GM18499 (cell line): ENCODE measurements at regions not wholly inside any gene's neighbourhood (a gene's known extent, or its start where the extent isn't known, plus 50 kb on each side); places are given as distances from the start of the nearest gene placed in this dataset.
"Not testable (repeated sequence)": the region's sequence is repeated elsewhere in the genome, so short reads cannot be mapped to it uniquely, and the experiment has no call there.

Source experiments
- ATAC-seq: cut with Tn5 transposase; IDR thresholded peaks from one replicate; pipeline ENCODE4 v1.9.1; 2021; ENCODE audit warnings: moderate number of reproducible peaks; ENCODE audit not compliant: insufficient read depth, unreplicated experiment

DNA sequence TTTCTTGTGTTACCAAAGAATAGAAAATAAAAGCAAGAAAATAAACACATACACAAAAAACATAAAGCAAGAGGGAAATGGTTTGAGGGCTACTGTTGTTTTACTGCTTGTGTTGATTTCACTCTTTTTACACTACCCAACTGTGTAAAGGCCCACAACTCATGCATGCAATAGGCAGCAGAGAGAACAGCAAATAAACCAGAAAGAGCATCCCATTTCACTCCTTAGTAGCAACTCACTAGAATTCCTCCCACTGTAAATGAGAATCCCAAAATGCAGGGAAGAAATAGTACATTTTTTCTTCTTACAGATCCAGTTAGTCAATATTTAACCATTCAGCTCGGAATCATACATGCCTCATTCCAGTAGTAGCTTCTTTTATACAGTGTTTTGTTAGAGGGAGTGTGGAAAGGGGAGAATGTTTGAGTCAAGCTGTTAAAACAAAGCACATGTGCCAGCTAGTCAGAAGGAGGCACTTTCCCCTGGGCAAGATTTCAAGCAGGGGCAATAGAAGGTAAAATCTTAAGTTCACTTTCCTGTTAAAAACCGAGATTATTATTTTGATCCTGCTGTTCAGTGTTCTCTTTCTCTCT, 147.2 kb upstream of the FAM98A start:
- no peak for ATAC-seq

DNA sequence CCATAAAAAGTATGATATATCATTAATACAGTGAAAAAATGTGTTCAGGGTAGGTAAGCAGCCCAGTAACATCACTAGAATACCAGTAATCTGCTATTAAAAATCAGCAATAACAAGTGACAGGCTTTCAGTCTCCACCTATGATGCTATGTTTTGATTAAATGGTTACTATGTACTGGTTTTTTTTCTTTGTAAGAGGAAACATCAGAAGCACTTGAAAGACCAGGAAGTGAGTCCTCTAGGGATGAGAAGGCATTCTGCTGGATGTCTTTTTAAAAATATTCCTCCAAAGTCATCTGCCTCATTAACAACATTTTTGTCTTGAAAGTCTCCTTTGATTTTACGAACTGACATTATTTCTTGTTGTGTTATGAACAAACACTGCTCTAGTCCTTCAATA, 136.0 kb upstream of the FAM98A start:
- ATAC-seq = no peak

DNA sequence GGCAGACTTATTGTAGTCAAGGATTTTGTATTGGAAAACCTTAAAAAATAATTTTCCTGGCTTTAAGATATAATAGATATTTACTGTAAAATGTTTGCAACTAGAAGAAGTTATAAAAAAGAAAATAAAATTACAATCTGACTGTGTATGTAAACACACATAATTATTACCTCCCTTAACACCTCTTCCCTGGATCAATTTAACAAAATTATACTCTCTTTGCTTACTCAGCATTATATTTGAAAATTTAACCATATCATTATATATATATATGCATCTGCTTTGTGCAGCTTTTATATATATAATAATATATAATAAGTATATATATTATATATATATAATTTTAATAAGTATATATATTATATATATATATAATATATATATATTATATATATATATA, 131.7 kb upstream of the FAM98A start:
- no peak for ATAC-seq

DNA sequence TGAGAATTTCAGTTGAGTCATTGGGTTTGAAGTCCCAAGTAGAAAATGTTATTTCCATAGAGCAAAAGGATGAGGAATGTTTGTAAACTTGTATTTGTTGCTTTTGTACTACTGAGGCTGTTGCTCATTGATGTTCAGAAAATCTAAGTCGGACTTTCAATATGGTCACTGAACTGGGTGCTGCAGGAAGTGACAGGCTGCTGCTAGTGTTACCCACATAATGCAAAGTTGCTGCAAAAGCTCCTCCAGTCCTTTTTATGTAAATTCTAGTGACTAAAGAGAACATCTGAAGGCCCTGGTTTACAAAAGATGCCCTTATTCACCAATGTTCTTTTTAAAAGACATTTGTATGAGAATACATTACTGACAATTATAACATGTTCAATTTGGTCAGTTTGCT, 131.1 kb upstream of the FAM98A start:
- ATAC-seq = no peak

DNA sequence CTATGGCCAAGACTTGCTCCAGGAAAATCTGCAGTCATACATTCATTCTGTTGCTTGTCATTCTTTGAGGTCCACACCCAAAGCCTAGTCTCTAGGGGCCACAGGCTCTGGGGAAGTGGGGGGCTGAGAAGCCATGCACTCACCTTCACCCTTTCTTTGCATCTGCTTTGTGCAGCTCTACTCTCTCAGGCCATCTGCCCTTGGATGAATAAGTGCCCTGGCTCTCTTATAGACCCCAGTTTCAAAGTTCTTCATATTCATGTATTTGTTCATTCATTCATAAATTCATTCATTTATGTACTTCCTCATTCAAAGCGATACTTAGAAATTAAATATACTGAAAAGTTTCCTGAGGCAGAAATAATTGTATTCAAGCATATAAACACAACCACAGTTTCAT, 130.3 kb upstream of the FAM98A start:
- ATAC-seq = no peak

DNA sequence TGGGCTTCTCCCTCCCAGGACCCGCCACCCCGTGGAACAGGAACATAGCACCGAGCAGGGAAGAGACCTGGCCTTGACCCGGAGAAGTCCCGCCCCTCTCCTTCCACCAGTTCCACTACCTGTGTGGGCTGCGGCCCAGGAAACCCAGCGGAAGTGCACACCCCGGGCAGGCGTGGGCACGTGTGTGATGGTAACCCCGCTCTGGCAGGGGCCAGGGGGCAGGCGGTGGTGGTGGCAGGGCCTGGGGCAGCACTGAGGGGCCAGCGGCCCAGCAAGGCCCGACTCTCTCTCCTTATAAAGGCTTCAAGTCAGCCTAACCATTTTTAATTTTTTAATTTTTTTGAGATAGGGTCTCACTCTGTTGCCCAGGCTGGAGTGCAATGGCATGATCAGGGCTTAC, 129.0 kb upstream of the FAM98A start:
- no peak for ATAC-seq

DNA sequence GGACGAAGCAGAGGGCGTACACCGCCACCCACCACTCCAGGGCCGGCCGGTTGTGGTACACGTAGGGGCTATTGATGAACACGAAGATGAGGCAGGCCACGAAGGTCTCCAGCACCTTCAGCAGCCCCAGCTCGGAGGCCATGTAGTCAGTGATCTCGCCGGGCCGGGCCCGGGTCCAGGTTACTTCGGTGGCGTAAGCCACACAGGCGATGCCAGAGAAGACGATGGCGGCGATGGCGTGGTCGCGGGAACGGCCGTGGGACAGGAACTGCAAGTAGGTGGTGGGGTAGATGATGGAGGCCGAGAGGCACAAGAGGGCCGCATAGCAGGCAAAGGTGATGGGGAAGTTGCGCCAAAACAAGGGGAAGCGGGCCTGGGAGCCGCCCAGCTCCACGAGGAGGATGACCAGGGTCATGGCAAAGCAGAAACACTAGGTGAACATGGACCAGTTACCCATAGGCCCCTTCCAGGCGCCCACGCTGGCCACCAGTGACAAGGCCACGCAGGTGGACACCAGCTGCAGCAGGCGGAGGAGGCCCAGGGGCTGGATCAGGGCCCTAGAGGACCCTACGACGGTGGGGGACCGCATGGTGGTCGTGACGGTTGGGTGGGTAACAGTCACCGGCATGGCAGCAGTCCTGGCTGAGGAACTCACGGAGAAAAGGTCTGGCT, 128.4 kb upstream of the FAM98A start:
- no peak for ATAC-seq

DNA sequence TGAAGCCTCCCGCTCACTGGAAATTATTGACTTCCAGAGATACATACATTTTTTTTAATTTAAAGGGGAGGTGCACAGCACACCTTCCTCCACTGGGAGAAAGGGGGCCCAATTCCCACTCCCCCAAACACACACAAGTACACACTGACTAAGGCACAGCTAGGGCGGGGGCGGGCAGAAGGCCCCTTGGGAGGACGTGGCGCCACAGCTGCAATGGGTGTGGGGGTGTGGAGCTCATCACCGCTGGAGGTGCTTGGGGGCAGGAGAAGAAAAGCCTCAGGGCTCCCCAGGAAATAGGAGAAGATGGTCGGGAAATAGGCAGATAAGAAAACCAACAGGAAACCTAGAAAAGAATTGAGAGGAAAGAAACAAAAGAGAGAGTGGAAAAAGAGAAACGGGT, 127.3 kb upstream of the FAM98A start:
- no peak for ATAC-seq

DNA sequence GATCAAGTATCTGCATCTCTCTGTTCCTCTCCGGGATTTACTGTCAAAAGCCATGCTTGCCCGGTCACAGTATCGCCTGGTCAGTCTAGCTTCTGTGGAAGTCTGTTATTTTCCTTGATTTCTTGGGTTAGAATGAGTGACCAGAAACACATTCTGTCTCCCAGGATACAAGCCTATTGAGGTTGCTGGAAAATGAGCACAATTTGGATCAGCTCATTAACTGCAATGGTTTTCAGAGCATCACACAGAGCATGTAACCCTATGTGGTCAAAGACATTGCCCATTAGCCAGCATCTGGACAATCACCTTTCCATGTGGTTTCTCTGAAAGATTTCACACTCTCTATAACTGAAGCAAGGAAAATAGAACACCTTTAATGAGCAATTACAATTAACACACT, 124.2 kb upstream of the FAM98A start:
- ATAC-seq = no peak

DNA sequence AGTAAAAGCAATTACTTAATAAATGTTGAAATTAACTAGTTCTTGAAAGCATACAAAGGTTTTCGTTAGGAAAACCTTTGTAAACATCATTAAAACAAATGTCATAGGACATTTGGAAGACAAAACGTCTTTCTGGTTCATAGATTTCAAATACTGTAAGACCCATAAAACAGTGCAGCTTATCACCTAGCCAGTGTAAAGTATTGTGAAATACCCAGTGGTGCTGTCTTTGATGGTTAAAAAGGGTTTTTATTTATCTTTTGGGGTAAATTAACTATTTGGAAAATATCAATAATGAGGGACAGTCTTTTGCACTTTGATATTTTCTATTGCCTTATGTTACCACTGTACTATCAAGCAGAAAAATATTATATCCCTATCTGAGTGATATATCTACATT, 120.0 kb upstream of the FAM98A start:
- ATAC-seq = no peak

DNA sequence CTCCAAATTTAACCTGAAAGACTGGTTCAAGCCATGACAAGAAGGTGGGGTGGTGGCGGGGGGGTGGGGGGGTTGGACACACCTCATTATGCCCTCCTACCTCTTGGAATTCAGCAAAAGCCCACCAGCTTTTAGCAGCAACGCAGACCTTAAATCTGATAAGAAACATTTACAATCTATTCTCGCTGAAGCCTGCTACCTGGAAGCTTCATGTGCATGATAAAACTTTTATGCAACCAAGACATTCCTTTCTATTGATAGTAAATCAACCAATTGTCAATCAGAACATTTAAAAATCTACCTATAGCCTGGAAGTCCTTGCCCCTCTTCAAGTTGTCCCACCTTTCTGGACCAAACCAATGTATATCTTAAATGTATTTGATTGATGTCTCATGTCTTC, 113.6 kb upstream of the FAM98A start:
- ATAC-seq = no peak

DNA sequence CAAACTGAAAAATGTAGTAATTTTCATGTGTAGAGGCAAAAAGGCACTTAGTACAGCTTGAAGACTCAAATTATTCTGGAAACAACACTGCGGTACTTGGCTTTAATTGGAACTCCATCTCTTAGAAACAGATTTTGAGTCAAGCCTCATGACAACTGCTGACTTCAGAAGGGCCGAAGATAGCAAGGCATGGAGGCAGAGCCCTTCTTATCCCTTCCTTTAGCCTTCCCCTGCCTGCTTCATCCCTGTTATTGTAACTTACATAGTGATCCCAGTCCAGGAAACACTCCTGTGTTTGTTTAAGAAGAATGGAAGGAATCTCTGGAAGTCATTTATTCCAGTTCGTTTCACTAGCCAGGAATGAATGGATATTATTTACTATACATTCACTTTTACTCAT, 110.9 kb upstream of the FAM98A start:
- no peak for ATAC-seq

DNA sequence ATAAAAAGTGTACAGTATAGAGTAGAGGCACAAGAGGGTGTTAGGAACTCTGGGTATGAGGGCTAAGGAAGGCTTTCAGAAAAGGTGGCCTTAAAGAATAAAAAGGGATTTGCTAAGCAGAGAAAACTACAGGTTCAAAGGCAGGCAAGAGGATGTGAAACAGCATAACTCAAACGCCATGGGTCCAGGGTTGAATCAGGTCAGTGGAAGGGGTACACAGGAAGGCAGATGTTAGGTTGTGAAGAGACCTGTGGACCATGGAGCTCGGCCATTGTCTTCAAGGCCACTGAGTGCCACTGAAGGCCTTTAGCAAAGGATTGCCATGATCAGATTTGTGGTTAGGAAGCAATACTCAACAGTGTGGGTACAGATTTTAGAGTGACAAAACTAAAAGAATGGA, 108.2 kb upstream of the FAM98A start:
- ATAC-seq = no peak

DNA sequence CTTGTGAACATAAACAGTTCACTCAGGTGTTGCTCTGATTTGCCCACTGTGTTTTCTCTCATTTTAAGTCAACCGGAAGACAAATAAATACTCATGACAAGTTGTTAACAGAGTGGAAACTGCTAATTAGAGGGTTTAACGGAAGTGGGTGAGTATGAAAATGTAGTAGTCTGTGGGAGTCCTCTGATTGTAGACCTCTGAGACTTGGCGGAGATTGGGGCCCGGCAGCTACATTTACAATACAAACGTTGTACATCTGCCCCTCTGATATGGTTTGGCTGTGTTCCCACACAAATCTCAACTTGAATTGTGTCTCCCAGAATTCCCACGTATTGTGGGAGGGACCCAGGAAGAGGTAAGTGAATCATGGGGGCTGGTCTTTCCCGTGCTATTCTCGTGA, 107.3 kb upstream of the FAM98A start:
- no peak for ATAC-seq

DNA sequence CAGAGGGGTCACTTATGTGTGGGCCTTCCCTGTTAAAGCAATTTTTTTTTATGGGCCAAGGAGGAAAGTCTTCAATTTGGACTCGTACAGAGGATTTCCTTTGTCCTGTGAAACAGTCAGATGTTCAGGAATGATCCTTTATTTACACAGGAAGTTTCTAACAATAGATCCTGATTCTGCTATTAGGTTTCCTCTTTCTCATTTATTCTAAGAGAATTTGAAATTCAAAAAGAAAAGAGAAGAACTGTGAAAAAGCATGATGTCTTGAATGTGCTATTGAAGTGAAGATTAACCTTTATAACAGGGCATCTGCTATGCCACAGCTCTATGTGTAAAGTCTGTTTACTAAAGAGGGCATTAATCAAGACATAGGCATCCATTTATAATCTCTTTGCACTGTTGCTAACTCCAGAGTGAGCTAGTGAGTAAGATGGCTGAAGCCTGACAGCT, 105.3 kb upstream of the FAM98A start:
- ATAC-seq = no peak

DNA sequence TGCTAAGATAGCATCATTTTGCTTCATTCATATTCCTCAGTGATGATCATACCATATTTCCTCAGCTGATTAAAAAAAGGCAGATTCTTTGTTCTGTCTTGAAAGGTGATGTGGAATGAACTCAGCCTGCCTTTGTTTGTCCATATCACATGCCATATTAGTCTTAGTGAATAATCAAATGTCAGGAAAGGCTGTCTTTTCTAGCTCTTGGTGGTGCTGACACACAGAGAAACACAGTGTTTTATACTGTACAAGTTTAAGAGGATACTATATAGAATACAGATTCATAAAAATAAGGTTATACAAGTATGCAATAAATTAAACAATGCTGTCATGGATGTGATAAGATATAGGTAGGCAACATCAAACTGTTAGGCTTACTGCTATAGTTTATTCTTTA, 97.1 kb upstream of the FAM98A start:
- ATAC-seq = no peak

DNA sequence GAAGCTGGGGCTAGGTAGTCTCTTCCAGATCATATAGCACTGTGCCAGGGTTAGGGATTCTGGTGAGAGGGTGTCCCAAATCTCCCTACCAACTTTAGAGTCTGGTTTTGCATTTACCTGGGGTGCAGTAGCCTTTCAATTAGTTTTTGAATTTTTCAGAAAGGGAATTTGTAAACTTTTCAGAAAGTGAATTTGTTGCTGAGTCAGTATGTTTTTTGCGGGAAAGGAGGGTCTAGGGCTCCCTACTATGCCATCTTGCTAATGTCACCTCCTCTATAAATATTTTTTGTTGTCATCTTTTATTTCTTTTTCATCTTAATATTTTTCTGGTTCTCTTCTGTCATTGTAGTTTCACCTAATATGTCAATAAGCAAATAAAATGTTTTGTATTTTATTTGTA, 95.8 kb upstream of the FAM98A start:
- ATAC-seq = no peak

DNA sequence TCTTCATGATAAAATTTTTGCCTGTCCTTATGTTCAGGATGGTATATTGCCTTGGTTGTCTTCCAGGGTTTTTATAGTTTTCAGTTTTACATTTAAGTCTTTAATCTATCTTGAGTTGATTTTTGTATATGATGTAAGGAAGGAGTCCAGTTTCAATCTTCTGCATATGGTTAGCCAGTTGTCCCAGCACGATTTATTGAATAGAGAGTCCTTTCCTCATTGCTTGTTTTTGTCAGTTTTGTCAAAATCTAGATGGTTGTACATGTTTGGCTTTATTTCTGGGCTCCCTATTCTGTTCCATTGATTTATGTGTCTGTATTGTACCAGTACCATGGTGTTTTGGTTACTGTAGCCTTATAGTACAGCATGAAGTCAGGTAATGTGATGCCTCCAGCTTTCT, 91.6 kb upstream of the FAM98A start:
- not testable (repeated sequence) for ATAC-seq

DNA sequence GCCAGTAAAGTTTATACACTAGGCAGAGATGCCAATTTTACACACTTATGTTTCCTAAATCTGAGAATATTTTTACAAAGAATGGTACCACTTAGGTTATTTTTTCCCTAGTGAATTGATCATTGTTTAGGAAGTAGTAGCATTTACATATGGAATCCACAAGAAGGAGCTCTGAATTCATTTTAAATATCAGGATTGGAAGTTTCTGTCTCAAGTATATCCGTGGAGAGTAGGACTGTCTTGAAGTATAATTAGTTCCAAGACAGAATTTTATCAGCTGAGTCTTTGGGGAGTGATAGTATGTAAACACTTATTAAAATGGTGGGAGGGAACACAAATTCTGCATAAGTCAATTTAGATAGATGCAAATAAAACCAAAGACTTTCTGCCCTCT, 82.3 kb upstream of the FAM98A start:
- ATAC-seq = no peak

DNA sequence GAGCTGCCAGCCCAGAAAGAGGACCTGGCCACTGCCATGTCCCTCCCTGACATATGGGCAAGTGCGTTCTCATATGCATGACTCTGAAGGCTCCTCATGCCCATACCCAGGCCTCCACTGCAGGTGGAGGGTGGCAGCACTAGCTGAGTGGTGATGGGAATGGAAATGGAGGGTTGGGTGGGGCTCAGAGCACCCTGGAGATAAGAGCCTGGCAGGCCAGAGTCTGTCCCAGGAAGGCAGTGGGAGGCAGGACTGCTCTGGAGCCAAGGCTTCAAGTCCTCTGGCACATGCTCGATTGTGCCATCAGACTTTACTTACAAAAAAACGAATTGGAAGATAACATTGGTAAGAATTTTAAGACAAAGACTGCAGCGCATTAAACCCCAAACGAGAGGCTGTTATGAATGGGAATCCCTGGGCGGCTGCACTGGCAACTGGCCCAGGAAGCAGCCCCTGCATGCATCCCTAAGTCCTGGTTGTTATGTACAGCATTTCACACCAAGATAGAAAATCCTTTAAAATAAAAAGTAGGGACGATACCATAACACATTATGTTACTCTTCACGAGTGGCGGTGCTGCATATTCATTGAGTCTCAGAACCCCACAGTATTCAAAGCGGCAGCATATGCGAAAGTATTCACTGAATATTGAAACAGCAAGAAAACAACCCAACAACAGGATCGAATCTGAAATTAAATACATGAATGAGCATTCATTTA, 81.7 kb upstream of the FAM98A start:
- no peak for ATAC-seq

DNA sequence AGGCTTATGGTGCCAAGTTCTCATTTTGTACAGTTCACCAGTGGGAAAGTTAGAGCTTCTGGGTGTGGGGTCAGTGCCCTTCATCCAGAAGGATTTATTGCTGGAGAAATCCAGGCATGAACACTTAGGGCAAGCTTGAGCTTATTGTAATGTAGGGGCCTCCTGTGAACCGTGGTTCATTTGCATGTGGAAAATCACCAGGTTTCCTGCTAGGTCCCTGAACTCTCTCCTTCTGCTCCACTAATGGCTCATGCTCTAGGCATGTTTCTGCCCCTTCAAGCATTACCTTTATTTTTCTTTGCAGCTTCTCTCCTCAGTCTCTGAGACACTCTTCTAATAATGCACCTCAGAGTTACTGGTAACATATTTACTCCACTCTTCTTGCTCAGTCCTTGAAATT, 79.3 kb upstream of the FAM98A start:
- ATAC-seq = no peak

DNA sequence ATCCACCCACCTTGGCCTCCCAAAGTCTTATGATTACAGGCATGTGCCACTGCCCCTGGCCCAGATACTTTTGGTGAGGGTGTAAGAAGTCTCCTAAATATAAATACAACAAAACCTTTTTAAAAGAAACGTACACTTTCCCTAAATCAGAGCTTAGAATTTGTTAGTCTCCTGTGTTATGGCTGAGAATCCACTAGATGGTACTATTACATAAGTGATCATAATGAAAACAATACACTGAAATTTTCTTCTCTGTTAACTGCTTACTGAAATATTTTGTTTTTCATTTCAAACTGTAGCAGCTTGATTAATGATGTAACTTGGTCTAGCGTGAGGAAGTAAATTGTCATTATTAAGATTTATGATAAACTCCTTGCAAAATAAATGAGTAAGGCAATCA, 74.8 kb upstream of the FAM98A start:
- no peak for ATAC-seq
